Nephron (organoid): ENCODE measurements at regions not wholly inside any gene's neighbourhood (a gene's known extent, or its start where the extent isn't known, plus 50 kb on each side); places are given as distances from the start of the nearest gene placed in this dataset.

Experiments used
- H3K27ac Mint-ChIP-seq, 3 experiments: 2 replicates each; pipeline ENCODE4 v1.8.0; 2020; ENCODE audit warnings: mixed read lengths in 3 of 3, mild to moderate bottlenecking in 2 of 3, moderate library complexity in 1 of 3
- H3K27me3 Mint-ChIP-seq: 2 replicates; pipeline ENCODE4 v1.8.0; 2021; ENCODE audit warnings: low read depth, mild to moderate bottlenecking, moderate library complexity, mixed read lengths
- H3K36me3 Mint-ChIP-seq: 2 replicates; pipeline ENCODE4 v1.8.0; 2020; ENCODE audit warnings: low read depth, mixed read lengths
- H3K4me1 Mint-ChIP-seq: 2 replicates; pipeline ENCODE4 v1.8.0; 2020; ENCODE audit warnings: mixed read lengths
- H3K4me3 Mint-ChIP-seq, 3 experiments: 2 replicates each; pipeline ENCODE4 v1.8.0; 2020; ENCODE audit warnings: mild to moderate bottlenecking in 3 of 3, mixed read lengths in 3 of 3, moderate library complexity in 2 of 3
- H3K9me3 Mint-ChIP-seq: 2 replicates; pipeline ENCODE4 v1.8.0; 2020; ENCODE audit warnings: mixed read lengths
- CTCF ChIP-seq, 3 experiments: fragments of 200-600 bp; sonication (generic); IDR thresholded peaks; one replicate each; pipeline ENCODE4 v1.5.0; 2021; ENCODE audit warnings: antibody characterized with exemption in 3 of 3; ENCODE audit not compliant: unreplicated experiment in 3 of 3

- Mint-ChIP-seq H3K36me3 (no peaks in the 10 kb centered on the region), H3K4me1 (peaks cover 13% of the 10 kb centered on the region), H3K27me3 (no peaks in the 10 kb centered on the region), H3K4me3 (no peak overlapping the region), H3K9me3 (no peaks in the 10 kb centered on the region), H3K27ac (no peak overlapping the region)
- no peak for TF ChIP-seq CTCF (IDR thresholded peaks at IDR 0.05; ENCODE audit: unreplicated experiment in 3 of 3)
These were observed 550.7 kb upstream of the SLITRK5 start for GRCh38 chr13:87120476-87120875.

GRCh38 chr13:87122551-87122950, 548.6 kb upstream of the SLITRK5 start:
- H3K36me3 Mint-ChIP-seq = no peaks in the 10 kb centered on the region
- H3K9me3 Mint-ChIP-seq = no peaks in the 10 kb centered on the region
- H3K4me1 Mint-ChIP-seq = peaks cover 13% of the 10 kb centered on the region
- no peak overlapping the region for H3K27ac Mint-ChIP-seq
- H3K27me3 Mint-ChIP-seq = no peaks in the 10 kb centered on the region
- no peak for TF ChIP-seq CTCF (IDR thresholded peaks at IDR 0.05; ENCODE audit: unreplicated experiment in 3 of 3)
- no peak overlapping the region for H3K4me3 Mint-ChIP-seq

GRCh38 chr13:87123987-87124784, 547.0 kb upstream of the SLITRK5 start:
- no peaks in the 10 kb centered on the region for H3K9me3 Mint-ChIP-seq
- peak overlapping the region; percentile 1 to 45 (median 14) for H3K27ac Mint-ChIP-seq
- peaks cover 13% of the 10 kb centered on the region for H3K4me1 Mint-ChIP-seq
- H3K27me3 Mint-ChIP-seq = no peaks in the 10 kb centered on the region
- H3K36me3 Mint-ChIP-seq = no peaks in the 10 kb centered on the region
- TF ChIP-seq CTCF (IDR thresholded peaks at IDR 0.05; ENCODE audit: unreplicated experiment in 3 of 3) = no peak
- no peak overlapping the region for H3K4me3 Mint-ChIP-seq

- Mint-ChIP-seq H3K27me3 (no peaks in the 10 kb centered on the region), H3K9me3 (no peaks in the 10 kb centered on the region), H3K4me1 (peaks cover 13% of the 10 kb centered on the region), H3K4me3 (no peak overlapping the region), H3K27ac (peak overlapping the region in 1 of 3 experiments; percentile 1), H3K36me3 (no peaks in the 10 kb centered on the region)
- no peak for TF ChIP-seq CTCF (IDR thresholded peaks at IDR 0.05; ENCODE audit: unreplicated experiment in 3 of 3)
These were observed 546.4 kb upstream of the SLITRK5 start for GRCh38 chr13:87124785-87125074.

- no peak for TF ChIP-seq CTCF (IDR thresholded peaks at IDR 0.05; ENCODE audit: unreplicated experiment in 3 of 3)
- no peak overlapping the region for H3K4me3 Mint-ChIP-seq
- no peak overlapping the region for H3K27ac Mint-ChIP-seq
- no peaks in the 10 kb centered on the region for H3K9me3 Mint-ChIP-seq
- H3K27me3 Mint-ChIP-seq = no peaks in the 10 kb centered on the region
- peaks cover 10% of the 10 kb centered on the region for H3K4me1 Mint-ChIP-seq
- H3K36me3 Mint-ChIP-seq = no peaks in the 10 kb centered on the region
These were observed 543.1 kb upstream of the SLITRK5 start for GRCh38 chr13:87128036-87128435.

- TF ChIP-seq CTCF (IDR thresholded peaks at IDR 0.05; ENCODE audit: unreplicated experiment in 3 of 3) = no peak
- Mint-ChIP-seq H3K27ac (no peak overlapping the region), H3K4me3 (no peak overlapping the region), H3K36me3 (no peaks in the 10 kb centered on the region), H3K27me3 (no peaks in the 10 kb centered on the region), H3K4me1 (peaks cover 10% of the 10 kb centered on the region), H3K9me3 (no peaks in the 10 kb centered on the region)
These were observed 542.7 kb upstream of the SLITRK5 start for GRCh38 chr13:87128491-87128890.
